ENCODE measurements at regions not wholly inside any gene's neighbourhood (a gene's known extent, or its start where the extent isn't known, plus 50 kb on each side); places are given as distances from the start of the nearest gene placed in this dataset.
"Not testable (repeated sequence)": the region's sequence is repeated elsewhere in the genome, so short reads cannot be mapped to it uniquely, and the experiment has no call there.

DNA sequence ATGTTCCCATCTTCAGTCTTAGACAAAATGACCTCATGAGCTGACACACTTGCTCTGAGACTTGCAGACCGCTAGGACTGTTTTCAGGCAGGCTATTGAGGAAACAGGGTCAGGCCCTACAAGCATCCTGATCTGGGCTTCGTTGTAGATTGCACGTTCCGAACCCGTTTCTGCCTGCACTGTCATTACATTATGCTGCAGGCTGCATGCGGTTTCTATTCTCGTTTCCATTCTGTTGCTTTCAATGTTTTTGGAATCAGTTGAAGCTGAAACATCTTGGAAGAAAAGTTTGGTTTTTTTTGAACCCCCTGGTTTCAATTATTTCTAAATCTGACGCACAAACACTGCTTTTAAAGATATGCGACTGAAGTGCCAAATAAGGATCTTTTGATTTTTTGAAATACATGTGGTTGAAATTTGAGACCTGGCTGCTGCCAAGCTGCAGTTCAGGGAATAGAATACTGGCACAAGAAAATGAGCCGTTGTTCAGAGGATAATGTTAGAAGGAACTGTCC is 716.1 kb upstream of the INTU start:
- Histone ChIP-seq H3K9me3 (no peaks in the 10 kb centered on the region), H3K9ac (no peak overlapping the region), H3K27ac (no peak overlapping the region), H3K4me1 (no peaks in the 10 kb centered on the region), H3K36me3 (no peaks in the 10 kb centered on the region), H4K20me1 (no peaks in the 10 kb centered on the region), H3K4me3 (no peak overlapping the region), H3K4me2 (no peak overlapping the region), H3K27me3 (no peaks in the 10 kb centered on the region)
- no peak for TF ChIP-seq Cebpa-rat (IDR thresholded peaks at IDR 0.05)

DNA sequence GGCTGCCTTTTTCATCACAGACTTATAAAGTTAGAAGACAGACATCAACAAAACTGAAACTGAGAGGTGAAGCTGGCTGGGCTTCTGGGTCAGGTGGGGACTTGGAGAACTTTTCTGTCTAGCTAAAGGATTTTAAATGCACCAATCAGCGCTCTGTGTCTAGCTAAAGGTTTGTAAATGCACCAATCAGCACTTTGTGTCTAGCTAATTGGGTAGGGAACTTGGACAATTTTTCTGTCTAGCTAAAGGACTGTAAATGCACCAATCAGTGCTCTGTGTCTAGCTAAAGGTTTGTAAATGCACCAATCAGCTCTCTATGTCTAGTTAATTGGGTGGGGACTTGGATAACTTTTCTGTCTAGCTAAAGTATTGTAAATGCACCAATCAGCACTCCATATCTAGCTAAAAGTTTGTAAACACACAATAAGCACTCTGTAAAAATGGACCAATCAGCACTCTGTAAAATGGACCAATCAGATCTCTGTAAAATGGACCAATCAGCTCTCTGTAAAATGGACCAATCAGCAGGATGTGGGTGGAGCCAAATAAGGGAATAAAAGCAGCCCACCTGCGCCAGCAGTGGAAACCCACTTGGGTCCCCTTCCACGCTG is 710.3 kb upstream of the INTU start:
- not testable (repeated sequence) for H4K20me1 ChIP-seq, H3K4me2 ChIP-seq, H3K9me3 ChIP-seq, H3K4me1 ChIP-seq, H3K27me3 ChIP-seq, H3K9ac ChIP-seq, H3K36me3 ChIP-seq, H3K4me3 ChIP-seq, H3K27ac ChIP-seq

- peaks cover 9% of the 10 kb centered on the region; the same call in 1 of the 2 replicates for H3K9me3 ChIP-seq
- no peak overlapping the region for H3K4me2 ChIP-seq
- no peak overlapping the region for H3K9ac ChIP-seq
- H4K20me1 ChIP-seq, result no peaks in the 10 kb centered on the region
- TF ChIP-seq Cebpa-rat (IDR thresholded peaks at IDR 0.05), result no peak
- H3K36me3 ChIP-seq, result no peaks in the 10 kb centered on the region
- H3K27ac ChIP-seq, result no peak overlapping the region
- H3K4me1 ChIP-seq, result no peaks in the 10 kb centered on the region
- no peak overlapping the region for H3K4me3 ChIP-seq
- no peaks in the 10 kb centered on the region for H3K27me3 ChIP-seq
Measured at GRCh38 chr4:126924237-126924636, 708.5 kb upstream of the INTU start.

GRCh38 chr4:126930059-126930458 is 702.7 kb upstream of the INTU start:
- H3K4me1 ChIP-seq, H3K4me2 ChIP-seq, H3K27ac ChIP-seq, H3K27me3 ChIP-seq, H3K4me3 ChIP-seq, H4K20me1 ChIP-seq, H3K36me3 ChIP-seq, H3K9ac ChIP-seq, H3K9me3 ChIP-seq: not testable (repeated sequence)

GRCh38 chr4:126935801-126936200 is 697.0 kb upstream of the INTU start:
- no peaks in the 10 kb centered on the region for H3K9me3 ChIP-seq
- no peaks in the 10 kb centered on the region for H4K20me1 ChIP-seq
- H3K27me3 ChIP-seq, result no peaks in the 10 kb centered on the region
- H3K27ac ChIP-seq, result no peak overlapping the region
- no peak for TF ChIP-seq Cebpa-rat (IDR thresholded peaks at IDR 0.05)
- H3K4me1 ChIP-seq, result no peaks in the 10 kb centered on the region
- no peak overlapping the region for H3K4me3 ChIP-seq
- H3K36me3 ChIP-seq, result no peaks in the 10 kb centered on the region
- no peak overlapping the region for H3K9ac ChIP-seq
- no peak overlapping the region for H3K4me2 ChIP-seq

GRCh38 chr4:126937342-126937741 is 695.4 kb upstream of the INTU start:
- no peak overlapping the region for H3K27ac ChIP-seq
- no peak overlapping the region for H3K9ac ChIP-seq
- H3K4me1 ChIP-seq, result no peaks in the 10 kb centered on the region
- TF ChIP-seq Cebpa-rat (IDR thresholded peaks at IDR 0.05), result no peak
- no peaks in the 10 kb centered on the region for H4K20me1 ChIP-seq
- no peak overlapping the region for H3K4me2 ChIP-seq
- H3K4me3 ChIP-seq, result no peak overlapping the region
- no peaks in the 10 kb centered on the region for H3K36me3 ChIP-seq
- H3K27me3 ChIP-seq, result no peaks in the 10 kb centered on the region
- H3K9me3 ChIP-seq, result no peaks in the 10 kb centered on the region

GRCh38 chr4:126937846-126938422 is 694.8 kb upstream of the INTU start:
- H3K9me3 ChIP-seq, result no peaks in the 10 kb centered on the region
- H3K36me3 ChIP-seq, result no peaks in the 10 kb centered on the region
- H4K20me1 ChIP-seq, result no peaks in the 10 kb centered on the region
- no peak overlapping the region for H3K4me2 ChIP-seq
- H3K9ac ChIP-seq, result no peak overlapping the region
- no peak for TF ChIP-seq Cebpa-rat (IDR thresholded peaks at IDR 0.05)
- no peak overlapping the region for H3K4me3 ChIP-seq
- H3K4me1 ChIP-seq, result no peaks in the 10 kb centered on the region
- H3K27ac ChIP-seq, result no peak overlapping the region
- H3K27me3 ChIP-seq, result no peaks in the 10 kb centered on the region

DNA sequence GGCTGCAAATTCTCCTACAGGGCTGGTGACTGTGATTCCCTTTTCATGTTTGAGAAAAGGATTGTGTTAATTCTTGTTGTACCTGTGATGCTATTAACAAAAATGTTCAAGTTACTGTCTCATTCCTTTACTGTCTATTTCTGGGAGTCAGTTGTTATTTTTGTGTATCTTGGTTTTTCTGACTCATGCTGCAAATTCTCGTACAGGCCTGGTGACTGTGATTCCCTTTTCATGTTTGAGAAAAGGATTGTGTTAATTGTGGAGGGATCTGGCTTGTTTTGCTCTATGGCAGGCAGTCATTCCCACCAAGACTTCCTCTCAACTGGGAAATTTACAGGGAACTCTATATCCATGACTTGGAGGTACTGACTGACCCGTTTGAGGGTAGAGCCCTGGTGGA is 693.4 kb upstream of the INTU start:
- no peaks in the 10 kb centered on the region for H3K4me1 ChIP-seq
- H3K9ac ChIP-seq, result no peak overlapping the region
- H3K9me3 ChIP-seq, result no peaks in the 10 kb centered on the region
- TF ChIP-seq Cebpa-rat (IDR thresholded peaks at IDR 0.05), result no peak
- H3K4me2 ChIP-seq, result no peak overlapping the region
- no peaks in the 10 kb centered on the region for H4K20me1 ChIP-seq
- no peak overlapping the region for H3K4me3 ChIP-seq
- H3K27me3 ChIP-seq, result no peaks in the 10 kb centered on the region
- H3K27ac ChIP-seq, result no peak overlapping the region
- no peaks in the 10 kb centered on the region for H3K36me3 ChIP-seq

- Histone ChIP-seq H3K27ac (no peak overlapping the region), H3K4me3 (no peak overlapping the region), H3K9me3 (no peaks in the 10 kb centered on the region), H3K27me3 (no peaks in the 10 kb centered on the region), H3K4me1 (no peaks in the 10 kb centered on the region), H3K4me2 (no peak overlapping the region), H4K20me1 (no peaks in the 10 kb centered on the region), H3K36me3 (no peaks in the 10 kb centered on the region), H3K9ac (no peak overlapping the region)
- no peak for TF ChIP-seq Cebpa-rat (IDR thresholded peaks at IDR 0.05)
Measured at GRCh38 chr4:126947536-126947935, 685.2 kb upstream of the INTU start.

DNA sequence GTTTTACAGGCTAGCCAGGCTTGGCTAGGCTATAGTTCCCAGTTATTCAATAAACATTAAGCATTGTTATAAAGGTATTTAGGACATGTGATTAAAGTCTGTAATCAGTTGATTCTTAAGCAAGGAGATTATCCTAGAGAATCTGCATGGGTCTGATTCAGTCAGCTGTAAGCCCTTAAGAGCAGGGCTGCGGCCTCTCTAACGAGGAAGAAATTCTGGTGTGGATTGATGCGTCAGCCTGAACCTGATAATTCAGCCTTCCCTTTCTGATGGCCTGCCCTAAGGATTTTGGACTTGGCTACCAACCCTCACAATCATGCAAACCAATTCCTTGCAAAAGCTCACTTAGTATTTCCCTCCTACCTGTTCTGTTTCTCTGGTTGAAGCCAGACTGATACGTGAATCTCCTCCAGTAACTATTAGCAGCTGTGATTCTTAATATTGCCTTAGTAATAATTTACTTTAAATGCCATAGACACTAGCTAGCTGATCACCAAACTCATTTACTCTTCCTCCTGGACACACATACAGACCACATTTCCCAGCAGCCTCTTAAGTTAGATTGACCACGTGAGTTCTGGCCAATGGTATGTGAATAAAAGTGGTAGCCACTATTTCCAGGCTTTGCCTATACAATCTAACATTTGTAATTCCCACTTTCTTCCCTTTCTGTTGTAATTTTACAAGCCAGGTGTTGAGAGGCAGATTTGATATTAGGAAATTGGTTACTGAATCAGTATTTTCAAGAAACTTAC is 678.0 kb upstream of the INTU start:
- no peak overlapping the region for H3K27ac ChIP-seq
- H3K9me3 ChIP-seq, result peaks cover 5% of the 10 kb centered on the region
- no peak overlapping the region for H3K9ac ChIP-seq
- no peaks in the 10 kb centered on the region for H3K36me3 ChIP-seq
- H3K4me2 ChIP-seq, result no peak overlapping the region
- no peaks in the 10 kb centered on the region for H3K27me3 ChIP-seq
- no peaks in the 10 kb centered on the region for H3K4me1 ChIP-seq
- no peak for TF ChIP-seq Cebpa-rat (IDR thresholded peaks at IDR 0.05)
- H3K4me3 ChIP-seq, result no peak overlapping the region
- H4K20me1 ChIP-seq, result no peaks in the 10 kb centered on the region

Measured in BLaER1 (cell line).